ENCODE measurements at regions not wholly inside any gene's neighbourhood (a gene's known extent, or its start where the extent isn't known, plus 50 kb on each side); places are given as distances from the start of the nearest gene placed in this dataset.

GRCh38 chr17:13293421-13293820 lies 275.6 kb upstream of the ELAC2 start:
- FAIRE-seq: no peak
- no peaks in the 10 kb centered on the region for H3K36me3 ChIP-seq (ENCODE audit: insufficient read depth, low read length)
- no peak overlapping the region for H3K27ac Mint-ChIP-seq (ENCODE audit: unreplicated experiment)
- no peaks in the 10 kb centered on the region for H3K9me3 ChIP-seq (ENCODE audit: insufficient read depth, low read depth, low read length)
- H3K9ac ChIP-seq (ENCODE audit: low read length): no peak overlapping the region
- no peaks in the 10 kb centered on the region for H3K79me2 ChIP-seq (ENCODE audit: insufficient read depth, low read length)
- H3K4me2 ChIP-seq (ENCODE audit: low read length): no peak overlapping the region
- H3K4me1 Mint-ChIP-seq (ENCODE audit: low read depth, unreplicated experiment): no peaks in the 10 kb centered on the region
- no peak for DNase-seq (ENCODE audit: low read depth)
- H2AFZ ChIP-seq (ENCODE audit: low read depth, low read length): no peak overlapping the region
- no peaks in the 10 kb centered on the region for H3K36me3 Mint-ChIP-seq (ENCODE audit: low read depth, unreplicated experiment)
- no peak overlapping the region for H3K27ac ChIP-seq (ENCODE audit: low read depth, low read length)
- H3K27me3 Mint-ChIP-seq (ENCODE audit: low read depth, unreplicated experiment): no peaks in the 10 kb centered on the region
- no peak overlapping the region for H3K4me3 Mint-ChIP-seq (ENCODE audit: unreplicated experiment)
- no peaks in the 10 kb centered on the region for H4K20me1 ChIP-seq (ENCODE audit: insufficient read depth, low read length)
- H3K27me3 ChIP-seq (ENCODE audit: insufficient read depth, low read length): no peaks in the 10 kb centered on the region
- H3K4me3 ChIP-seq (ENCODE audit: insufficient read depth, low read depth, low read length): no peak overlapping the region
- TF ChIP-seq EZH2 (IDR thresholded peaks at IDR 0.05; ENCODE audit: insufficient read depth, low read length) (no peak), CTCF (IDR thresholded peaks at IDR 0.05; ENCODE audit: insufficient read depth, low read depth, low read length) (no peak)
- H3K9me3 Mint-ChIP-seq (ENCODE audit: unreplicated experiment): no peaks in the 10 kb centered on the region
- no peaks in the 10 kb centered on the region for H3K4me1 ChIP-seq (ENCODE audit: insufficient read depth, low read length)

- TF ChIP-seq CTCF (IDR thresholded peaks at IDR 0.05; ENCODE audit: insufficient read depth, low read depth, low read length): no peak
- TF ChIP-seq EZH2 (IDR thresholded peaks at IDR 0.05; ENCODE audit: insufficient read depth, low read length): no peak
- Histone ChIP-seq H3K4me2 (ENCODE audit: low read length) (no peak overlapping the region), H4K20me1 (ENCODE audit: insufficient read depth, low read length) (no peaks in the 10 kb centered on the region), H3K27ac (ENCODE audit: low read depth, low read length) (no peak overlapping the region), H3K9ac (ENCODE audit: low read length) (no peak overlapping the region), H2AFZ (ENCODE audit: low read depth, low read length) (no peak overlapping the region), H3K36me3 (ENCODE audit: insufficient read depth, low read length) (no peaks in the 10 kb centered on the region), H3K27me3 (ENCODE audit: insufficient read depth, low read length) (no peaks in the 10 kb centered on the region), H3K9me3 (ENCODE audit: insufficient read depth, low read depth, low read length) (no peaks in the 10 kb centered on the region), H3K4me1 (ENCODE audit: insufficient read depth, low read length) (no peaks in the 10 kb centered on the region), H3K79me2 (ENCODE audit: insufficient read depth, low read length) (no peaks in the 10 kb centered on the region), H3K4me3 (ENCODE audit: insufficient read depth, low read depth, low read length) (no peak overlapping the region)
- no peaks in the 10 kb centered on the region for H3K4me1 Mint-ChIP-seq (ENCODE audit: low read depth, unreplicated experiment)
- FAIRE-seq: no peak
- DNase-seq (ENCODE audit: low read depth): no peak
- no peaks in the 10 kb centered on the region for H3K9me3 Mint-ChIP-seq (ENCODE audit: unreplicated experiment)
- H3K4me3 Mint-ChIP-seq (ENCODE audit: unreplicated experiment): no peak overlapping the region
- no peaks in the 10 kb centered on the region for H3K27me3 Mint-ChIP-seq (ENCODE audit: low read depth, unreplicated experiment)
- no peak overlapping the region for H3K27ac Mint-ChIP-seq (ENCODE audit: unreplicated experiment)
- no peaks in the 10 kb centered on the region for H3K36me3 Mint-ChIP-seq (ENCODE audit: low read depth, unreplicated experiment)
Observed at GRCh38 chr17:13292291-13292690, 274.5 kb upstream of the ELAC2 start.

GRCh38 chr17:13288248-13288647 lies 270.4 kb upstream of the ELAC2 start:
- Histone ChIP-seq H3K36me3 (ENCODE audit: insufficient read depth, low read length) (no peaks in the 10 kb centered on the region), H4K20me1 (ENCODE audit: insufficient read depth, low read length) (no peaks in the 10 kb centered on the region), H3K4me1 (ENCODE audit: insufficient read depth, low read length) (no peaks in the 10 kb centered on the region), H3K4me2 (ENCODE audit: low read length) (no peak overlapping the region), H3K9ac (ENCODE audit: low read length) (no peak overlapping the region), H3K4me3 (ENCODE audit: insufficient read depth, low read depth, low read length) (no peak overlapping the region), H2AFZ (ENCODE audit: low read depth, low read length) (no peak overlapping the region), H3K27me3 (ENCODE audit: insufficient read depth, low read length) (no peaks in the 10 kb centered on the region), H3K27ac (ENCODE audit: low read depth, low read length) (no peak overlapping the region), H3K9me3 (ENCODE audit: insufficient read depth, low read depth, low read length) (no peaks in the 10 kb centered on the region), H3K79me2 (ENCODE audit: insufficient read depth, low read length) (no peaks in the 10 kb centered on the region)
- FAIRE-seq: no peak
- H3K4me1 Mint-ChIP-seq (ENCODE audit: low read depth, unreplicated experiment): no peaks in the 10 kb centered on the region
- no peak overlapping the region for H3K27ac Mint-ChIP-seq (ENCODE audit: unreplicated experiment)
- TF ChIP-seq EZH2 (IDR thresholded peaks at IDR 0.05; ENCODE audit: insufficient read depth, low read length): no peak
- no peak for TF ChIP-seq CTCF (IDR thresholded peaks at IDR 0.05; ENCODE audit: insufficient read depth, low read depth, low read length)
- H3K36me3 Mint-ChIP-seq (ENCODE audit: low read depth, unreplicated experiment): no peaks in the 10 kb centered on the region
- no peaks in the 10 kb centered on the region for H3K9me3 Mint-ChIP-seq (ENCODE audit: unreplicated experiment)
- no peaks in the 10 kb centered on the region for H3K27me3 Mint-ChIP-seq (ENCODE audit: low read depth, unreplicated experiment)
- no peak for DNase-seq (ENCODE audit: low read depth)
- no peak overlapping the region for H3K4me3 Mint-ChIP-seq (ENCODE audit: unreplicated experiment)

All from astrocyte (in vitro differentiated cells and primary cell).